Astrocyte (in vitro differentiated cells and primary cell): ENCODE measurements at regions not wholly inside any gene's neighbourhood (a gene's known extent, or its start where the extent isn't known, plus 50 kb on each side); places are given as distances from the start of the nearest gene placed in this dataset.

Experiments used
- CTCF ChIP-seq: IDR thresholded peaks from 2 replicates; pipeline ENCODE4 v1.5.1; 2011; ENCODE audit warnings: low read depth, mild to moderate bottlenecking, inconsistent platforms, low read length, moderate library complexity; ENCODE audit not compliant: insufficient read depth
- EZH2 ChIP-seq: IDR thresholded peaks from 2 replicates; pipeline ENCODE4 v1.6.1; 2012; ENCODE audit warnings: mild to moderate bottlenecking, low read length, inconsistent platforms; ENCODE audit not compliant: insufficient read depth

GRCh38 chr10:27407271-27407670 lies 96.8 kb upstream of the RAB18 start:
- TF ChIP-seq CTCF: no peak
- TF ChIP-seq EZH2: no peak
